Brain microvascular endothelial cell (primary cell): ENCODE measurements at regions not wholly inside any gene's neighbourhood (a gene's known extent, or its start where the extent isn't known, plus 50 kb on each side); places are given as distances from the start of the nearest gene placed in this dataset.

Experiments
- DNase-seq: peaks from one replicate; pipeline ENCODE4 v3.0.0-alpha.2; 2020
- H3K27ac ChIP-seq: fragments of 250-450 bp; sonication (Bioruptor Pico); 2 replicates; pipeline ENCODE4 v1.5.1; 2020; ENCODE audit warnings: mild to moderate bottlenecking, moderate library complexity
- H3K27me3 ChIP-seq: fragments of 250-450 bp; sonication (Bioruptor Pico); replicated peaks from 2 replicates; pipeline ENCODE4 v1.5.1; 2020; ENCODE audit warnings: mild to moderate bottlenecking
- H3K36me3 ChIP-seq: fragments of 250-450 bp; sonication (Bioruptor Pico); replicated peaks from 2 replicates; pipeline ENCODE4 v1.5.1; 2020; ENCODE audit warnings: mild to moderate bottlenecking
- H3K4me3 ChIP-seq: 2 replicates; pipeline ENCODE4 v1.5.1; 2011; ENCODE audit warnings: low read depth, mild to moderate bottlenecking, control low read depth, low read length, moderate library complexity
- in situ Hi-C: cut with HindIII; loops from 2 replicates; pipeline ENCODE4 v1.10.0; 2017; ENCODE audit warnings: low sequenced_read_pairs, low pct_ligation_motif_present
- TF ChIP-seq, protein P1 (sequence below): IDR thresholded peaks from 2 replicates; pipeline ENCODE4 v1.5.1; 2011; ENCODE audit warnings: low read depth, mild to moderate bottlenecking, moderate library complexity, low read length, control low read depth, inconsistent platforms; ENCODE audit errors: missing control alignments

DNA sequence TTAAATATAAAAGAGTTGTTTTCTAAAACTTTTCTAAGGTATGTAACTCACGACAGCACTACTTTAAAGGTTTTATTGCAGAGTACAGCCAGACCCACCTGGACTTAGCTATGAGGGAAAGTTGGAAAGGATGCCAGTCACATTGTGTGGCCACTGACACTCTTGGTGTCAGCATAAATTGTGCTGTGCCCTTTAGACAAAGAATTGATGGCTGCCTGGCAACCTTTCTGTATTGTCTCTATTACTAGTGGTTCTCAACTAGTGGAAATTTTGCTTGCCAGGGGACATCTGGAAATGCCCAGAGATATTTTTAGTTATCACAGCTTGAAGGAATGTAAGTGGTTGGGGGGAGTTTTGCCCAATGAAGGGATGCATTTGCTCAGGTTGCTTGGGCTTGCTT lies 117.5 kb upstream of the APP start:
- TF ChIP-seq, protein P1, sequence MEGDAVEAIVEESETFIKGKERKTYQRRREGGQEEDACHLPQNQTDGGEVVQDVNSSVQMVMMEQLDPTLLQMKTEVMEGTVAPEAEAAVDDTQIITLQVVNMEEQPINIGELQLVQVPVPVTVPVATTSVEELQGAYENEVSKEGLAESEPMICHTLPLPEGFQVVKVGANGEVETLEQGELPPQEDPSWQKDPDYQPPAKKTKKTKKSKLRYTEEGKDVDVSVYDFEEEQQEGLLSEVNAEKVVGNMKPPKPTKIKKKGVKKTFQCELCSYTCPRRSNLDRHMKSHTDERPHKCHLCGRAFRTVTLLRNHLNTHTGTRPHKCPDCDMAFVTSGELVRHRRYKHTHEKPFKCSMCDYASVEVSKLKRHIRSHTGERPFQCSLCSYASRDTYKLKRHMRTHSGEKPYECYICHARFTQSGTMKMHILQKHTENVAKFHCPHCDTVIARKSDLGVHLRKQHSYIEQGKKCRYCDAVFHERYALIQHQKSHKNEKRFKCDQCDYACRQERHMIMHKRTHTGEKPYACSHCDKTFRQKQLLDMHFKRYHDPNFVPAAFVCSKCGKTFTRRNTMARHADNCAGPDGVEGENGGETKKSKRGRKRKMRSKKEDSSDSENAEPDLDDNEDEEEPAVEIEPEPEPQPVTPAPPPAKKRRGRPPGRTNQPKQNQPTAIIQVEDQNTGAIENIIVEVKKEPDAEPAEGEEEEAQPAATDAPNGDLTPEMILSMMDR, result no peak
- Histone ChIP-seq H3K4me3 (no peak overlapping the region), H3K27ac (no peak overlapping the region), H3K27me3 (no peaks in the 10 kb centered on the region), H3K36me3 (no peaks in the 10 kb centered on the region)
- DNase-seq, result no peak
- in situ Hi-C loops, result no loop called here

DNA sequence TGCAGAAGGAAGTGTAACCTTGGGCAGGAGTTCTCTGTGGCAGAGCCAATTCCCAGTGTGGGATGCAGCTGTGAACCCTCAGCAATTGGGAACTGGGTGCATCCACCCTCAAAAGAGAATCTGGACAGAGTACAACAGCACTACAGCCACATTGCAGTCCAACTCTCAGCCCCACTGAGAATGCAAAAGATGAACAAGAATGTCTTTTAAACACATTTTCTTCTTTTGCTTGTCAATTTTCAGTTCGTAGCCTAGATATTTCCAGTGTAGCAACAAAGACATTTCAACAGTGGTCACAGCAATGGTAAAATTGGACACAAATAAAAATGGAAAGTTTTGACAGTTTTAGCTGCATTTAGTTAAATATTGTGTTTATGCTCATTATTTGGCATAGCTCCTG lies 114.0 kb upstream of the APP start:
- Histone ChIP-seq H3K27me3 (no peaks in the 10 kb centered on the region), H3K4me3 (no peak overlapping the region), H3K27ac (no peak overlapping the region), H3K36me3 (no peaks in the 10 kb centered on the region)
- no peak for DNase-seq
- TF ChIP-seq, protein P1, result no peak
- in situ Hi-C loops, result no loop called here

DNA sequence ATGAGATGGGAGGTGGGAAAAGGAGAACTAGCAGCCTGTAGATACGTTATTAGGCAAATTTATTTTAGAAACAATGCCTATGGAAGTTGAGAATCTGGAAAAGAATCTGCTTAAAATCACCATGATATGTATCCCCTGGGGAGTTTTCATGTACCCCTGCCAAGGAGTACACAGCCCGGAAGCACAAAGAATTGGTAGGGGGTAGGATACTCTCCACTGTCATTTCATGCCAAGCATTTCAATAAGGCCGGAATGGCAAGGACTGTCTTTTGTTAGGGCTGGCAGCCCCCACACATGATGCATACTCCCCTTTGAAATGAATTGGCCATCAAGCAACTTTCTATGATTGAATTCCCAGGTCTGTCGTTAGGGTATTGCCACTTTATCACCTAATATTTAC lies 111.5 kb upstream of the APP start:
- TF ChIP-seq, protein P1, result no peak
- DNase-seq, result no peak
- Histone ChIP-seq H3K27me3 (no peaks in the 10 kb centered on the region), H3K27ac (no peak overlapping the region), H3K4me3 (no peak overlapping the region), H3K36me3 (no peaks in the 10 kb centered on the region)
- in situ Hi-C loops, result no loop called here

DNA sequence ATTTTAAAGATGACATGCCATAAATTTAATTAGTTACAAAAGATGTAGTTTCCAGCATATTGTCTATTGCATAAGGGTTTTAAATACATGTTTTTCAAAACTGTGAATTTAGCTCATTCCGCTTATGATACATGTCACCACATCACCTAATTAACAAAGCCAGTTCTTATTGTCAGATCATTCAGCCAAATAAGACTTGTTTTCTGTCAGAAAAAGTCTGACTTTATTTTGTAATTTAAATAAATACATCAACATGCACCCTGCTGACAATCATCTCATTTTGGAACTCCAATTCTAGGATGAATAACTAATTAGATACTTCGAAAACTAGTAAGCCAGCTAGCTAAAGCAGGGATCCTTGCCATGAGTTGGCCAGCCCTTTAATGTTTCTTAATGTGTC lies 110.9 kb upstream of the APP start:
- H3K27ac ChIP-seq, result no peak overlapping the region
- in situ Hi-C loops, result no loop called here
- H3K36me3 ChIP-seq, result no peaks in the 10 kb centered on the region
- H3K27me3 ChIP-seq, result no peaks in the 10 kb centered on the region
- no peak for DNase-seq
- TF ChIP-seq, protein P1, result no peak
- no peak overlapping the region for H3K4me3 ChIP-seq

DNA sequence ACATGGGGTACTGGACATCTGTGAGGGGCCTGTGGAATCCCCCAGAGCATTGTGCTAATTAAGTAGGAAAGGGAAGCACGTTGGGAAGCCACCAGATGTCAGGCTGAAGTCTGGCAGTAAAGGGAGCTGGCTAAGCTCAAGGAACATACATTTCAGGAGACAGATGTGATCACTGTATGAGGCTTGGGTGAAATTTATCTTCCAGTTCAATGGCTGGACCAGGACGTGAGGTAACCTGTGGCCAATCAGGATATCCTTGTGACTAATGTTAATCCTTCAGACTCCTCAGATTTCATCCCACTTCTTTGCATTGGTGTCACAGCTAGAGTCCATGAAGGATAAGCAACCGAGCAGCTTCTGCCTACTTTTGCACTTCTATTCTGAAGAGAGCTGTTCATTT lies 110.2 kb upstream of the APP start:
- H3K4me3 ChIP-seq, result no peak overlapping the region
- no peaks in the 10 kb centered on the region for H3K36me3 ChIP-seq
- no peak for DNase-seq
- TF ChIP-seq, protein P1, result no peak
- in situ Hi-C loops, result no loop called here
- H3K27ac ChIP-seq, result no peak overlapping the region
- H3K27me3 ChIP-seq, result no peaks in the 10 kb centered on the region

DNA sequence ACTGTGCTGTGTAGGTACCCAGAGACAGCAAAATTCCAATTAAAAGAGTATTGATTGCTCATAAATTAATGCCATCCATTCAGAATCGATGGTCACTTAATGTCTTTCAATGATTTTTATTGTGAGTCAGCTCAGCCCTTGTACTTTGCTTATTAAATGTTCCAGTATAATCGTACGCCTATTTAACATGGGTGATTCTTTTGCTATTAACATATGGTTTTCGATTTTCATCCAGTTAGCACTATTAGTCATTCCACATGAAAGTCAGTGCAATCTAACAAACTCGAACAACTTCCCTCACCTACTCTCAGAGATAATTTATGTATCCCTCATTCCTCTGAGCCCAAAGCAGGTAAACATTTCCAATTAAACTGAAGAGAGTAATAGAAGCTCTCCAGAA lies 109.6 kb upstream of the APP start:
- H3K36me3 ChIP-seq, result no peaks in the 10 kb centered on the region
- TF ChIP-seq, protein P1, result no peak
- H3K27me3 ChIP-seq, result no peaks in the 10 kb centered on the region
- no peak overlapping the region for H3K27ac ChIP-seq
- H3K4me3 ChIP-seq, result no peak overlapping the region
- DNase-seq, result no peak
- in situ Hi-C loops, result no loop called here
